ENCODE measurements at regions not wholly inside any gene's neighbourhood (a gene's known extent, or its start where the extent isn't known, plus 50 kb on each side); places are given as distances from the start of the nearest gene placed in this dataset.

- H3K9ac ChIP-seq, result no peak overlapping the region
- no peak overlapping the region for H3K4me2 ChIP-seq
- TF ChIP-seq CTCF (conservative IDR thresholded peaks at IDR 0.05; ENCODE audit: low read depth, low read length), result no peak
- no peaks in the 10 kb centered on the region for H3K36me3 ChIP-seq (ENCODE audit: insufficient read depth)
- no peak overlapping the region for H2AFZ ChIP-seq (ENCODE audit: low read depth)
- no peaks in the 10 kb centered on the region for H4K20me1 ChIP-seq (ENCODE audit: insufficient read depth)
- no peaks in the 10 kb centered on the region for H3K79me2 ChIP-seq (ENCODE audit: insufficient read depth, low read depth)
- H3K4me3 ChIP-seq (IDR thresholded peaks at IDR 0.05; ENCODE audit: insufficient read depth, low read depth, low read length), result no peak overlapping the region
- no peaks in the 10 kb centered on the region for H3K4me1 ChIP-seq (ENCODE audit: low read depth, poor library complexity, severe bottlenecking)
- H3K27me3 ChIP-seq (ENCODE audit: insufficient read depth, low read depth), result no peaks in the 10 kb centered on the region
- H3K27ac ChIP-seq, result no peak overlapping the region
Observed at GRCh38 chr14:65879248-65880009, 466.9 kb downstream of the FUT8 start.

GRCh38 chr14:65880507-65880906 is 468.0 kb downstream of the FUT8 start:
- Histone ChIP-seq H2AFZ (ENCODE audit: low read depth) (no peak overlapping the region), H3K36me3 (ENCODE audit: insufficient read depth) (no peaks in the 10 kb centered on the region), H3K4me3 (IDR thresholded peaks at IDR 0.05; ENCODE audit: insufficient read depth, low read depth, low read length) (no peak overlapping the region), H4K20me1 (ENCODE audit: insufficient read depth) (no peaks in the 10 kb centered on the region), H3K79me2 (ENCODE audit: insufficient read depth, low read depth) (no peaks in the 10 kb centered on the region), H3K27me3 (ENCODE audit: insufficient read depth, low read depth) (no peaks in the 10 kb centered on the region), H3K4me2 (no peak overlapping the region), H3K27ac (no peak overlapping the region), H3K4me1 (ENCODE audit: low read depth, poor library complexity, severe bottlenecking) (no peaks in the 10 kb centered on the region), H3K9ac (no peak overlapping the region)
- TF ChIP-seq CTCF (conservative IDR thresholded peaks at IDR 0.05; ENCODE audit: low read depth, low read length), result no peak

GRCh38 chr14:65881642-65882041 is 469.1 kb downstream of the FUT8 start:
- Histone ChIP-seq H3K4me1 (ENCODE audit: low read depth, poor library complexity, severe bottlenecking) (no peaks in the 10 kb centered on the region), H3K36me3 (ENCODE audit: insufficient read depth) (no peaks in the 10 kb centered on the region), H2AFZ (ENCODE audit: low read depth) (no peak overlapping the region), H3K79me2 (ENCODE audit: insufficient read depth, low read depth) (no peaks in the 10 kb centered on the region), H3K27me3 (ENCODE audit: insufficient read depth, low read depth) (no peaks in the 10 kb centered on the region), H4K20me1 (ENCODE audit: insufficient read depth) (no peaks in the 10 kb centered on the region), H3K9ac (no peak overlapping the region), H3K27ac (no peak overlapping the region), H3K4me3 (IDR thresholded peaks at IDR 0.05; ENCODE audit: insufficient read depth, low read depth, low read length) (no peak overlapping the region), H3K4me2 (no peak overlapping the region)
- TF ChIP-seq CTCF (conservative IDR thresholded peaks at IDR 0.05; ENCODE audit: low read depth, low read length), result no peak

GRCh38 chr14:65888677-65889076 is 476.1 kb downstream of the FUT8 start:
- no peak for TF ChIP-seq CTCF (conservative IDR thresholded peaks at IDR 0.05; ENCODE audit: low read depth, low read length)
- H3K79me2 ChIP-seq (ENCODE audit: insufficient read depth, low read depth), result no peaks in the 10 kb centered on the region
- H2AFZ ChIP-seq (ENCODE audit: low read depth), result no peak overlapping the region
- no peak overlapping the region for H3K9ac ChIP-seq
- no peaks in the 10 kb centered on the region for H3K27me3 ChIP-seq (ENCODE audit: insufficient read depth, low read depth)
- H3K36me3 ChIP-seq (ENCODE audit: insufficient read depth), result no peaks in the 10 kb centered on the region
- H3K4me2 ChIP-seq, result no peak overlapping the region
- H3K4me1 ChIP-seq (ENCODE audit: low read depth, poor library complexity, severe bottlenecking), result no peaks in the 10 kb centered on the region
- no peaks in the 10 kb centered on the region for H4K20me1 ChIP-seq (ENCODE audit: insufficient read depth)
- no peak overlapping the region for H3K27ac ChIP-seq
- H3K4me3 ChIP-seq (IDR thresholded peaks at IDR 0.05; ENCODE audit: insufficient read depth, low read depth, low read length), result no peak overlapping the region

All from KMS-11 (cell line).